Esophagus squamous epithelium (tissue), 4 donors: ENCODE measurements at regions not wholly inside any gene's neighbourhood (a gene's known extent, or its start where the extent isn't known, plus 50 kb on each side); places are given as distances from the start of the nearest gene placed in this dataset.

Source experiments
- CTCF ChIP-seq, 6 experiments: fragments of 450-650 bp in 4 of 6; fragments of 200-600 bp in 2 of 6; sonication (generic) in 2 of 6; IDR thresholded peaks; one replicate each; pipeline ENCODE4 v1.5.1; 2016 to 2019; ENCODE audit warnings: antibody characterized with exemption in 6 of 6, mild to moderate bottlenecking in 4 of 6, moderate library complexity in 4 of 6
- POLR2A ChIP-seq, 4 donors: fragments of 450-650 bp; IDR thresholded peaks; one replicate each; pipeline ENCODE4 v1.6.1; 2017; ENCODE audit warnings: antibody characterized with exemption in 4 of 4, mild to moderate bottlenecking in 4 of 4, moderate library complexity in 3 of 4

GRCh38 chr2:134773335-134773734, 54.5 kb upstream of the TMEM163 start:
- no peak for TF ChIP-seq CTCF (IDR thresholded peaks at IDR 0.05)
- no peak for TF ChIP-seq POLR2A (IDR thresholded peaks at IDR 0.05)
